ENCODE measurements at regions not wholly inside any gene's neighbourhood (a gene's known extent, or its start where the extent isn't known, plus 50 kb on each side); places are given as distances from the start of the nearest gene placed in this dataset.

DNA sequence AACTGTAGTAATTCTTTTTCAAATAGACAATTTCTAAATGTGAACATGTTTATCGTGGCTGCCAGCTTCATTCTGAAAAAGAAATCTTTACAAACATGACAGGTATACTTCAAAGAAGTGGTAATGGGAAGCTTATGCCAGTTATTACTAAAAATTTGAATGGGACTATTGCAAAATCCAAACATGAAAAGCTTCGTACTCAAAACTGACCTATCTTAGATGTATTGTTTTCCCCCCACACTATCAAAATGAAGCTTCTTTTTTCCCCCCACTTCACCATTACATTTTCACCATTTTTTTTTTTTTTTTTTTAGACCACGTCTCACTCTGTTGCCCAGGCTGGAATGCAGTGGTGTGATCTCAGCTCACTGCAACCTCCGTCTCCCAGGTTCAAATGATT lies 50.4 kb upstream of the SERTAD2 start:
- no peak for DNase-seq (ENCODE audit: low spot score)

DNA sequence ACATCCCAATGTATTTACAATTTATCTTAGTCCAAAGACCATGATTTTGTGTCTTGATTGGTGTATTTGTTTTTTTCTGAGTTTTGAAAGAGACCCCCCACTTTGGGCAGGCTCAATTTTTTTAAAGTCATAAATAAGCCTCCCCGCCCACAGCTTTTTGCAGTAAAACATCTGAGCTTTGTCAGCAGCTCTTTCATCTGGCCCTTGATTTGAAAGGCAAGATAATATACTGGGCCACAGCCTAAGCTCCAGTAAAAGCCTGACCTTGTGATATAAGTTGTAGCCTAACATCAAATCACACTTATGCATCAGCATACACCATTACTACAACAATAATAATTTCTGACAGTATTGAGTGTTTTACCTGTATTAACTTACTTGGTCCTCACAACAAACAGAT lies 51.3 kb upstream of the SERTAD2 start:
- no peak for DNase-seq (ENCODE audit: low spot score)

DNA sequence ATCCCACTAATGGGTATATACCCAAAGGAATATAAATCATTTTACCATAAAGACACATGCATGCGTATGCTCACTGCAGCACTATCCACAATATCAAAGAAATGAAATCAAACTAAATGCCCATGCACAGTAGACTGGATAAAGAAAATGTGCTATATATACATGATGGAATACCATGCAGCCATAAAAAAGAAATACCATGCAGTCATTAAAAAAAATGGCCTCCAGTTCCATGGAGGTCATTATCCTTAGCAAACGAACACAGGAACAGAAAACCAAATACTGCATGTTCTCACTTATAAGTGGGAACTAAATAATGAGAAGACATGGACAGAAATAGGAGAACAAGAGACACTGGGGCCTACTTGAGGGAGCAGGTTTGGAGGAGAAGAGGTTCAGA lies 53.6 kb upstream of the SERTAD2 start:
- no peak for DNase-seq (ENCODE audit: low spot score)

DNA sequence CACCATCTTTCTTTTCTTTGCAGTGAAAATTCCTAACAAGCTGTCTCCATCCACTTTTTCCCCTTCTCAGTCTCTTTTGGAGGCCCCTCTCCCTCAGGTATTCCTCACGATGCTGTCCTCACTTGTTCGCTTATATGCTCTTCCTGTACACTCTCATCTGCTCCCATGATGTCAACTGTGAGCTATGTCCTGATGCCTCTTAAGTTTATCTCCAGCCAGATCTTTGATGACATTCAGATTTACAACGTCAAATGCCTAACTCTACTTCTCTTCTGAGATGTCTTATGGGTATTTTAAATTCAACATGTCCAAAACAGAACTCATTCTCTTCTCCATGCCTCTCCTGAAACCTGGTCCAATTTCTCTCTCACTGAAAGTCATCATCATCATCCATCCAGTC lies 55.1 kb upstream of the SERTAD2 start:
- no peak for DNase-seq (ENCODE audit: low spot score)

DNA sequence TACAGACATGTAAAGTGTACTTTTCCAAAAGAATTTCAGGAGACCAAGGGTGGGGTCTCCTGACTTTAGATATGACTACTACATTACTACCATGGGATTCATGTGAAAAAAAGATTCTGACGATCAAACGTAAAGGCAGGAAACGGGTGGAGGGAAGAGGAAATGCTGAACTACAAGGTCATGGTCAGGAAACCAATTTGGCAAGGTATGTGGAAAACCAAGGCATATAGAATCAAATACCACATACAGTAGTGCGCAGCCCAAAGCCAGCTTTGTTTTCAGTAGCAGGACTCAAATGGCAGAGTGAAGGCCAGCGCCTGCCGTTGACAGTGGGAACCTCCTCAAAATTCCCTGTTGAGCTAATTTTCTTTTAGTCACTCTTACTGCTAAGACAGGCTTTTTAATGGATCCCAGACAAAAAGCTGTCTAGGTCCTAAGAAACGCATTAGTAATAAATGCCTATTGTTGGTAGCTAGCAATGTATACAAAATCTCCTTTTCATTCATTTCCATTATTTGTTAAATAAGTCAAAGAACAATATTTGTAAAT lies 57.6 kb upstream of the SERTAD2 start:
- no peak for DNase-seq (ENCODE audit: low spot score)

DNA sequence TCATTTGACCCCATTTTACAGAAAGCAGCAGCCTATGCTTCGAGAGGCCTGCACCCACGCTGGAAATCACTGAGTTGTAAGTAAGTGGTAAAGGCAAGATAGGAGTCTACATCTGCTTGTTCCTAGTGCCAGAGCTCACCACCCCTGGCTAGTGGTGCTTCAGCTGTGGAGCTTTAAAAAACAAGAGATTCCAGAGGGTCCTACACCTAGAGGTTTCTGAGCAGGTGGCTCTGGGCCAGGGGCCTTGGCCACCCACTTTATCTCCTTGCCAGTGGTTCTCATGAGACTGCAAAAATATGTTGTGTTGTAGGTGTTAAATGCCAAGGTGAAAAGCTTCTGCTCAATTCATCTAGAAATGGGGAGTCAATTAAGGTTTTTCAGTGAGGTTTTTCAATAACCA lies 60.0 kb upstream of the SERTAD2 start:
- no peak for DNase-seq (ENCODE audit: low spot score)

DNA sequence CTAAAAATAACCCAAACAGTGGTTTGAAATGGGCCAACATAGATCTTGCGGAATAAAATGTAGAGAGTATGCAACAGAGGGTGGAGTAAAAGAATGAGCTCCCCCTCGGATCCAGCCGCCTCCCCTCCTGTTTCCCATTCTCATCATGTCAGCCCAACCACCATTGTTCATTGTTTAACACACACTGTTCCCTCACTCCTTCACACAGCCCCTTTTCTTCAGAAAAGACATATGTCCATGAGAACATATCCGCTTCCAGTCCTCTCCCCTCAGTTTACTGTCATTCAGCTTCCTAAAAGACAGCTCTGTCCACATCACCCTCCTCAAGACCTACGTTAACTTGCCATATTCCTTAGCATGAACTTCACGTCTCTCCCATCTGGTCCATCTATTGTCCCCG lies 62.9 kb upstream of the SERTAD2 start:
- DNase-seq (ENCODE audit: low spot score) = no peak

DNA sequence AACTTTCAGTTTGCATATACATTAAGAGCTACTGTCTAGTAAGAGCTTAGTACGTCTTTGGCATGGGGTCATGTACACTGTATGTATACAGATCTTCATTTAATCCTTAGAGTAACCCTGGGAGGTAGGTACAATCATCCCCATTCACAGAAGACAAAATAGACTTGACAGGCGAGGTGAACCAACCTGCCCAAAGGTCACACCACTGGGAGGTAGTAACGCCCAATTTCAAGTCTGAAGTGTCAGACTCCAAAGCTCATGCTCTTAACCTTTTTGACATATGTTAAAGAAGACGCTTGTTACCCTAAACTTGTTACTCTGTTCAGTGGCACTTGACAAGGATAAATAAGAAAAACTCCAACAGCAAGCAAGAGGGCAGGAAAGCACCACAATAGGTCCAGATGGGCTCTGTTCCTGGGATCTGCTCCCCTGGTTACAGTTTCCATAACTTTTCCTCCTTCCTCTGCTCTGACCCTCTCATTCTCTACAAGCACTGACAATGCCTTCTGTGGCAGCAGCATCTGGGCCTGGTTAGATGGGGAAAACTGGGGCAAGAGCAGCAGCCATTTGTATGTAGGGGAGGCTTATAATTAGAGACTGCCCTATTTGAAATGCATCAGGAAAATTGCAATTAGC lies 64.7 kb upstream of the SERTAD2 start:
- no peak for DNase-seq (ENCODE audit: low spot score)

DNA sequence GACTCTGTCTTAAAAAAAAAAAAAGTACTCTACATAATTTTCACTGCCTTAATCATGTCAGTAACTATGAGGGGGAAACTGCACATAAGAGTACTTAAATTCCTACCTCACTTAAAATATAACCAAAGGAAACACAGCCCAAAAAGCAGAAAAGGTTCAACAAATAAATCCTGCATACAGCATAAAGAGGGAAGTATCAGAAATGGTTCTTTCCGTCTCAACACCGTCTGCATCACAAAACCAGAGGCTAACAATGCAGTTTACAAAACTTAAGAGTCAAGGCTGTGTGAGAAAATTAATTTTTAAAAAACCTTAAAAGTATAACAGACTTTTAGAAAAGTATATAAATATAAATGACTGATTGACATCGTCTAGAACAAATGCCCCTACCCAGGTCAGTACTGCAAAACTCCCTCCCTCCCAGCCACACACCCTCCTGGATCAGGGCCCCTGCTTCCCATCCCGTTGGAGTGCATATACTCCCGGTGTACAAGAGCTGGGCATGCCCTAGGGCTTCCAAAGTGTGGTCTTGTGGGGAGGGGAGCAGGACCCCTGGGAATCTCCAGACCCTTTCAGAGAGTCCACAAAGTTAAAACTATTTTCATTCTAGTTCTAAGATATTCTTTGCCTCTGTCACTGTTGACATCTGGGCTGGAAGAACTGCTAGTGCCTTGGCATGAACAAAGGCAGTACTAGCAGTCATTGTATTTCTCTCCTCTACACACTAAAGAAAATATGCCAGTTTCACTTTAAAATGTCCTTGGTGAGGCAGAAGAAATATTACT lies 67.0 kb upstream of the SERTAD2 start:
- peak; percentile 30 for DNase-seq (ENCODE audit: low spot score)

DNA sequence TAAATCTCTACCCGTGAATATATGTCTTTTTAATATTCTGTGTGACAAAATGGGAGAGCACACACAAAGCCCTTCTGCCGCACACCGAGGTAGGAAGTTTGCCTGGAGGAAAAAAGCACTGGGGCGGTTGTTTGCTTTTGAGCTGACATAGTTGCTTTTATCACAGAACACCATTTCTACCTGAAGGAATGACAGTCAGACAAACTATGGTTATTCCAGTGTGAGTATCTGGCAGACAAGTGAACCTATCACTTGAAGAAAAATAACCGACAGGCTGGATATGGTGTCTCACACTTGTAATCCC lies 67.6 kb upstream of the SERTAD2 start:
- no peak for DNase-seq (ENCODE audit: low spot score)

DNA sequence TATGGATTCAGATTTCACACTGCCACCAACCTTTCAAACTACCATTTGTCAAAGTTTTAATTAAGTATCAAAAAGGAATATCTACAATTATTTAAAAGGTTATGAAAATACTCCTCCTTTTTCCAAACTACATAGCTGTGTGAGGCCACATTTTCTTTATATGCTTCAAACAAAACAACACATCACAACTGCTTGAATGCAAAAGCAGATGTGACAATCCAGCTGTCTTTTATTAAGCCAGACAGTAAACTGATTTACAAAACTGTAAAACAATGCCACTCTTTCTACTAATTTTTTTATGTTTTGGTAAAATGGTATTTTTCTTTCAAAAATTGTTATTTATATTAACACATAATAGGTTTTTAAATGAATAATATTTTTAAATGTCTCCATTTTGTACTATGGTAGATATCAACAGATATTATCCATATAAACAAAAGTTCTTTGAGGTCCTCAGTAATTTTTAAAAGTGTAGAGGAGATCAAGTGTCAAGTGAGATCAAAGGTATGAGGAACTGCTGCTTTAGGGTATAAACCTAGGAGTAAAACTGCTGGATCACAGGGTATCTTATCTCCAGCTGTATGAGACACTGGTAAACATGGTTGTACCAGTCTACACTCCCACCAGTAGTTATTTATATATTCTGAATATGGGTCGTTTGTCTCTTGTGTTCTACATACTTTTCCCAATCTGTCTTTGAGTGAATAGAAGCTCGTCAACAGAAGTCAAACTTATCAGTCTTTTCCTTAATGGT lies 68.8 kb upstream of the SERTAD2 start:
- no peak for DNase-seq (ENCODE audit: low spot score)

DNA sequence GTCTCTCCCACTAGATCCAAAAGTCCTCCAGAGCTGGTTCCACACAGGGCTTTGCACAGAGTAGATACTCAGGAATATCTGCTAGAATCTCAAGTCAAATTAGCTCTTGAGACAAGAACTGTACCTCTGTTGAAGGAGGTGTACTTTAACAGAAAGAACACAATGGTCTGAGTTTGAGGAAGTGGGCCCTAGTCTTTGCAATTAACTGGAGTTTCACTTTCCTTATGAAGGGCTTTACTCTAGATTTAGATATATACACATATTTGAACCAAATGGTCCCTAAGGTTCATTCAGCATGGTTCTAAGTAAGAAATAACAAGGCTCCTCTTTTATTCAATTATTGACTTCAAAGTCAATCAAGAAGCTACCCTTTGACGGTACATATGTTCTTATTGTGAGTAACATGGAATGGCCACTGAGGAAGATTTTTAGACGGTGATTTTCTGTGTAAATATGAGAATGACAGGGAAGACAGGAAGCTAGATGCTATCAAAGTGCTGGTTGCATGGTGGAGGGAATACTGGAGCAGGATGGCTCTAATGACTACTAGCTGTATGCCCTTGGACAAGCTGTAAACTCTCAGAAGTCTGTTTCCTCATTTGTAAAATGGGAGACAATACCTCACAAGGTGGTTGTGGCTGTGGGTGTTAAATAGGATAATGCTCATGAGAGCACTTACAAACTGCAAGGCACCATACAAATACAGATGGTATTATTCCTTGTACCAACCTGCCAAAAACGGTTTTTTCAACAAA lies 73.5 kb upstream of the SERTAD2 start:
- no peak for DNase-seq (ENCODE audit: low spot score)

DNA sequence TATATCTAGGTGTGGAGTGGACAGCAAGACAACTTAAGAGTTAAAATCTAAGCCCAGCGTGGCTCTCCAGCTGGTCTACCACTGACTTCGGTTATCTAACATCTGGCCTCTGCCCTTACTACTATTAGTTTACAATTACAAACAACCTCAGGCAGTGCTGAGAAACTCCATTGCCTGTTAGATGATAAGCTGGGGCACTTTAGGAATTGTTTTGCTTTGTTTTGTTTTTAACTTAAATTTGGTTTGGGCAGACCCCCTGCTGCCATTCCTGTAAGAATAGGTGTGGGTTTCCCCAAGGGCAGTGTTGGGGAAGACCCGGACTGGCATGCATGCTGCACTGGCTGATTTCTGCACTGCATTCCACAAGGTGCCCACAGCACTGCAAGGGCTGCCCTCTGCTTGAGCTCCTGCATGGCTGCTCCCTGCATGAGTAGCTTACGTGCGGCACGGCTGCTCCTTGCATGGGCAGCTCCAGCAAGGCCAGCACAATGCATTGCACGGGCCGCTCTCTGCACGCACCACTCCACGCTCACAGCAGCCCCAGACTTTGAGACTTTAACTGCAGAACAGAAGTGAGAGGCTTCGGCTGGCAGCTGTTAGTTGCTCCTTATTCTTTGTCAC lies 74.2 kb upstream of the SERTAD2 start:
- DNase-seq (ENCODE audit: low spot score) = no peak

DNA sequence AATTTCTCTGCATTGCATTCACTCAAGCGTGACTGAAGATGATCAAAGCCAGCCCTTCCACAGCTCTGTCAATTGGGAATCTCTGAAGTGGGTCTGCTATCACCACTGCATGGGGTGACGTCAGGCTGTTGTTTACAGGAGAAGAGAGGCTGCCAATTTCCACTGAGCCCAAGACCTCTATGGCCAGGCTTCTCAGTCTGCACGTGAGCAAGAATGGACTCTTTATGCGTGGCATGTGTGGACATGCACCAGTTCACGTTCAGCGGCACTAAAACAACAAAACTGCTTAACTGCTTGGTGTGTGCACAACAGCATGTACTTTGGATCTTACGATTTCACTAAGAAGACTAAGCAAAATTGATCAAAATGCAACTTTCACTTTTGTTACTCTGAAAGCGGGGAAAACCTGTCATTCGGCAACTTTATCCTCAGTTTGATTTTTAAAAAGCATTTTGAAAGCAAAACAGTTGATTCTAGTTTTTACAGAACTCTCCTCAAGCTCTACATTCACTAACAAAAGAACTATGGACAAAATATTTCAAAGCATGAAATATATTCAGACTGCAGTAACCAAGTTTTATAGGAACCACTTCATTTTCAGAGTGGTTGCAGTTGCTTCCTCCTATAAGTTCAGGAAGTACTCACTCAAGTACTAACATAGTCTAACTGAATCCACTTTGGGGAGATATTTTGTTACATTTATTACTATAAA lies 77.0 kb upstream of the SERTAD2 start:
- DNase-seq (ENCODE audit: low spot score) = peak; percentile 58

DNA sequence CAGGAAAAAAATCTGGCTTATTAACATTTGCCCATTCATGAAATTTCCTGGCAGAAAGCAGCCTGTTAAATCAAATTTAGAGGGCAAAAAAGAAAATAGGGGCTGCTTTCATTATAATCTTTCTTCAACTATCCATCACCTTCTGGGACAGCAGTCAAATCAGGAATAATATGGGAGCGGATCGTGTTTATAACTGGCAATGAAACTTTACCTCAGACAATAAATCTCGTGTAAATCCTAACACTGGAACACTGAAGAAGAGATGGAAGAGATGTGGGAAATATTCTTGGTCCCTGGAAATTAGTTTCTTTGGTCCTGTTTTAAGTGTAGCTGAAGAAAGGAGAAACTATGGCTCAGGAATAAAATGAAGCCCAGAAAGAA lies 77.5 kb upstream of the SERTAD2 start:
- DNase-seq (ENCODE audit: low spot score) = no peak

DNA sequence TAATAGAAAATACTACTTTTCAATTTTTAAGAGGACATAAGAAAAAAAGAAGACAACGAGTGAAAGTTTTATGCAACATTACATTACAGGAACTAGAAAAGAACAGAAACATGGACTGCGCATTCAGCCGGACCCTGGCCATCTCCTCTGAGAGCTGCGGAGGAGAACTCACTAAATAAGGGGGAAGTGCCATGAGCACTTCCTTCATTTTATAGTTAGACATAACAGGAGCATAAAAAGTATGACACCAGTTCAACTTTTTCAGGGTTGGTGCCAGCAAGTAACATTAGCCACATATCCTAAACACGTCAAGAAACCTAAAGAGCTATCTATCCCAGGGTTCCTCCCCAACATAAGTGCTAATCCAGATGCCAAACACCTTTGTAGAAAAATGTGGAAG lies 78.0 kb upstream of the SERTAD2 start:
- no peak for DNase-seq (ENCODE audit: low spot score)

DNA sequence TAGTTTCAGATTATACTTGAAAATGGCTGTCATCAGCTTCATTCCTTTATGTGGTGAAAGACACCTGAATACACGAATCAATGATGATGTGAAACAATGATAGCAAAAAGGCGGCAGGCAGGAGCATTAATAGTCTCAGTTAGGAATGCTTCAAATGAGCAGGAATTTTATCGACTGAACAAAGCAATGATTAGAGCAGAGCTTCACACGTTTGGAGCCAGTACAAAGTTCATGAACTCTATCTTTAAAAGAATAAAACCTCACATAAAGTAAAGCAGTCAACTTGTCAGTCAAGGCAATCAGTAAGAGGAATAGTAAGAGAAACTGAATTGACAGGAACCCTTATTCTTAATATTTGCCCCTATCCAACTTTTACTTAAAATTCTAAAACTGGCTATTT lies 78.4 kb upstream of the SERTAD2 start:
- no peak for DNase-seq (ENCODE audit: low spot score)

DNA sequence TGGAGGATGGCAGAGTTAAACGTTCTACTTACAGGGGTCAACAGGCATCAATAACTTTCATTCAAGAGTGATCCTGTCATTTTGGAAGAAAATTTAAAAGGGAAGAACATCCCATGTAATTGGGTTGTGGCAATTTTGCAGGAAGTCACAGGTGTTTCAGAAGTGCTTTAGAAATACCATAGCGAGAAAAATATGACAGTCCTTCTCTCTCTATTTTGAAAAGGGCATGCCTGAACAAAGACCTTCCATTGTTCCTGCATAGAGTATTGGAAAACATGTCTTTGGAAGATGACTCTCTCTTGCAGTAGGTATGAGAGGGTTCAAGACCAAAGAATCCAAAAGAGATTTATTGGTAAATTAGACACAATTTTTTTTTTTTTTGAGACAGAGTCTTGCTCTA lies 81.8 kb upstream of the SERTAD2 start:
- no peak for DNase-seq (ENCODE audit: low spot score)

DNA sequence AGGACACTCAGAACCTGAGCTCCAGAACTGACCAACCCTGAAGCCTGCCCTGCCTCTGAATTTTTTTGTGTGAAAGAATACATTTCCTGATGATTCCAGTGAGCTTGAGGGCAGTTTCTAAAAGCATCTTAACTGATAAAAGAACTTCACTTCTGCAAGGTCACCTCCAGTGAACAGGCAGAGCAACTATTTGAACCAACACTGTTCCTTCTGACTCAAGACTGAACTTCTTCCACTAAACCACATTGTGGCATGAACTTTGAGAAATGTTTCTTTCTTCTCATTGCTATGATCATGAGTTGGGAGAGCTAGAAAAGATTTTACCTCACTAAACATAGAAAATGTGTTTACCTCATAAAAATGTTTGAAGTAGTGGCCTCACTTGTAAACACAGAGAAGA lies 83.8 kb upstream of the SERTAD2 start:
- DNase-seq (ENCODE audit: low spot score) = no peak

DNA sequence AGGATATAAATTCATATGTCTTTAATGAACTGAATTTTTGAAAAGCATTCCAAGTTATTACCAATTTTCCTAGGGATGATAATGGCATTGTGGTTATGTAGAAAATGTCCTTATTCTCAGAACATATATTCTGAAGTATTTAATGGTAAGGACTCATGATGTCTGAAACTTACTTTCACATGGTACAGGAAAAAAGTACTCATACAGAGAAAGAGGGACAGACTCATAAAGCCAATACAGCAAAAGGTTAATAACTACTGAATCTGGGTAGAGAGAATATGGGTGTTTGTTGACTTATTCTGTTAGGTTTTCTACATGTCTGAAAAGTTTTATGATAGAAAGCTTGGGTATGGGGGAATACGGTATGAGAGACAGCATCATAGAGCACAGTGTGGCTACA lies 84.3 kb upstream of the SERTAD2 start:
- DNase-seq (ENCODE audit: low spot score) = no peak

DNA sequence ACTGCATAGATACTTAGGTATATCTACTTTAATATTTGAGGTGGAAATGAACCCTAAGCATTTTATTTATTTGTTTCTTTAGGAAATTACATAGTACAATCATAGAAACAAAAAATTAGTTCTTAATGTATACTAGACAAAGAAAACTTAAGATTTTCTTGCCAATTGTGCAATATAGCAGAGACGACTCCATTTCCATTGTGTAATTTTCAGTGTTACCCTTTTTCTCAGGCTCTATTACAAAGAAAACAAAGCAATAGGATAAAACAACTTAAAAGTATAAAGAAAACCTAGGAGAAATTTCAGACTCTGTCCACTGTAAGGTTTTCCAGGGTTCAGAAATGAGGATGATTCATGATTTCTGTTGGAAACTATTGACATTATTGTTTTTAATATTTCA lies 89.0 kb upstream of the SERTAD2 start:
- no peak for DNase-seq (ENCODE audit: low spot score)
